AG10803 (cell line): ENCODE measurements at regions not wholly inside any gene's neighbourhood (a gene's known extent, or its start where the extent isn't known, plus 50 kb on each side); places are given as distances from the start of the nearest gene placed in this dataset.

Experiments
- DNase-seq: peaks from one replicate; pipeline ENCODE4 v3.0.0; 2010; ENCODE audit warnings: low read depth
- H3K4me3 ChIP-seq: 2 replicates; pipeline ENCODE4 v1.5.1; 2011; ENCODE audit warnings: mild to moderate bottlenecking, low read length, control low read depth
- TF ChIP-seq, protein P1 (sequence below): conservative IDR thresholded peaks from 2 replicates; pipeline ENCODE4 v1.5.1; 2011; ENCODE audit warnings: mild to moderate bottlenecking, low read length, control low read depth, inconsistent platforms

DNA sequence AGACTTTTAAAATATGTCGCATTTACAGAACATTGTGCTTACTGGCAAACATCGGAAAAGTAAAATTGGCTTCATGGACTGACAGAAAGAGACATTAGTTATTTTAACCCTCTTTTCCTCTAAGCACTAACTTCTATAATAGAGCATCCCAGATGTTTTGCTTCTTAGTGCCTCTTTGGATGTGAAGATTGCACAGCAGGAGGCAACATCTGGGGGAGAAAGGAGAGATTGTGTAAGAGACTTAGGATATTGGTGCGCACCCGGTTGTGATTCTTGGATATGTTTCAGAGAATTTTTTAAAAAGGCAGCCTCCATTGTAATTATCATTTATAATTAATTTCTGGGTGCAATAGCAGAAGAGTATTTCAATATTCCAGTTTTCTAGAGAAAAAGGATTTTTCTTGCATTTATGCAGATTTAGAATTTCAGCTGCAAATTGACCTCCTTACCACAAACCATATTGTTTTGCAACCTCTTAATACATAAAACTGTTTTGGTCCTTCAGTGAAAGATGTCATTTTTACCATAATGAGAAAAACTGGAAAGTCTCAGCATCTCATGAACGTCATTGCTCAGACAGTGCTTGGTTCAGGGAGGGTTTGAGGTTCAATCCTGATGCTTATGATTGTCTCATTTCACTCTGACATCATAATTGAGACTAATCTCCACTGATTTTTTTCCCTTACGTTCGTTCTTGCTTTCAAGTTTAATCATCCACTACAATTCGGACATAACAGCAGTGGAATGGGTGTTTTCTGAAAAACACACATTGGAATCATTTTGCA is 404.3 kb downstream of the ZNF521 start:
- DNase-seq = peak; percentile 43
- no peak overlapping the region for H3K4me3 ChIP-seq
- TF ChIP-seq, protein P1, sequence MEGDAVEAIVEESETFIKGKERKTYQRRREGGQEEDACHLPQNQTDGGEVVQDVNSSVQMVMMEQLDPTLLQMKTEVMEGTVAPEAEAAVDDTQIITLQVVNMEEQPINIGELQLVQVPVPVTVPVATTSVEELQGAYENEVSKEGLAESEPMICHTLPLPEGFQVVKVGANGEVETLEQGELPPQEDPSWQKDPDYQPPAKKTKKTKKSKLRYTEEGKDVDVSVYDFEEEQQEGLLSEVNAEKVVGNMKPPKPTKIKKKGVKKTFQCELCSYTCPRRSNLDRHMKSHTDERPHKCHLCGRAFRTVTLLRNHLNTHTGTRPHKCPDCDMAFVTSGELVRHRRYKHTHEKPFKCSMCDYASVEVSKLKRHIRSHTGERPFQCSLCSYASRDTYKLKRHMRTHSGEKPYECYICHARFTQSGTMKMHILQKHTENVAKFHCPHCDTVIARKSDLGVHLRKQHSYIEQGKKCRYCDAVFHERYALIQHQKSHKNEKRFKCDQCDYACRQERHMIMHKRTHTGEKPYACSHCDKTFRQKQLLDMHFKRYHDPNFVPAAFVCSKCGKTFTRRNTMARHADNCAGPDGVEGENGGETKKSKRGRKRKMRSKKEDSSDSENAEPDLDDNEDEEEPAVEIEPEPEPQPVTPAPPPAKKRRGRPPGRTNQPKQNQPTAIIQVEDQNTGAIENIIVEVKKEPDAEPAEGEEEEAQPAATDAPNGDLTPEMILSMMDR = no peak

DNA sequence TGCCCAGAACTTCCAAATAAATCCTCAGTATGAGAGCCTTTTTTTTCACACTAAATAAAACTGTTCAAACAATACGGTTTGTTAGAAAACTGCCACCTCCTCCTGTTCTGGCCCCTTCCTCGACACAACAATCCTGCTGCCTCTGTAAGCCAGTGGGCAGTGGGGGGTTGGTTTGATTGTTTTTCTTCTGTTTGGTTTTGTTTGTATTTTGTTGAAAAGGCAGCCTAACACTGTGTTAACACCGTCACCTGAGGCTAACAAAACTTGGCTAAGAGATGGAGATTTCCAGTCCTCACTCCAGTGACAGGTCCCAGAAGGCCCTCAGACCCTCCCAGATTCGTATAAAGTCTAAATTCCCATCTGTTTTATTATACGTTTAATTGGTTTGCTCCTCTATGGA is 402.1 kb downstream of the ZNF521 start:
- TF ChIP-seq, protein P1 = no peak
- DNase-seq = no peak
- no peak overlapping the region for H3K4me3 ChIP-seq

DNA sequence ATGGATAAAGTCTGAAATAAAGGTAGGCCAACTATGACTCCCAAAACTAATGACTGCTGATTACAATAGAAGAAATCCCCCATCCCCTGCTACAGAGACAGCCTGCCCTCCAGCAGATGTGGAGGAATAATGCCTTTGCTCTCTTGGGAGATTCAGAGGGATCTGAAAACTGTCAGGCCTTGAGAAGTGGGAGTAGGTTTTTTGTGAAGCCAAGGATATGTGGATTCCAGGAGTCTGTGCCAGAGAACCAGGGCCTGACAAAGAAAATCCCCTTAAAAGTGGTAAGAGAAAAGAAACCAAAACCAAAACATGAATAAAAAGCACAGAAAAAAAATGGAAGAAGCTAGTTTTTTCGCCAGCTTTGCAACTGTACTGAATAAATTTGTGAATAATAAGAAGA is 397.6 kb downstream of the ZNF521 start:
- TF ChIP-seq, protein P1 = no peak
- no peak for DNase-seq
- H3K4me3 ChIP-seq = no peak overlapping the region

DNA sequence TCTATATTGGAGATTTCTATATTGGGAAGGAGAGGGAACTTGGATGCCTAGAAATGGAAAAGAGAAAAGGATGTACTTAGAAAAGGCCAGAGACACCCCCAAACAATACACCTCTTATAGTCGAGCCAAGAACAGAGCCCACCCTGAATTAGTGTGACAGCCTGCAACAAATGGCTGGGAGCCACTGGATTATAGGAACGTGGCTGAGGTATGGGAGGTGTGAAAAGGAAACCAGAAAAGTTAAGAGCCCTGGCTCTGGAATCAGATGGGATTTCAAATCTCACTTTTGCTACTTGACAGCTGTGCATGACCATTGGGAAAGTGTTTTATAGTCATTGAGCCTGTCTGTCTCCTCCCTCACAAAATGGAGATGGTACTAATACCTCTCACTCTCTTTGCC is 394.0 kb downstream of the ZNF521 start:
- DNase-seq = no peak
- no peak overlapping the region for H3K4me3 ChIP-seq
- TF ChIP-seq, protein P1 = no peak

DNA sequence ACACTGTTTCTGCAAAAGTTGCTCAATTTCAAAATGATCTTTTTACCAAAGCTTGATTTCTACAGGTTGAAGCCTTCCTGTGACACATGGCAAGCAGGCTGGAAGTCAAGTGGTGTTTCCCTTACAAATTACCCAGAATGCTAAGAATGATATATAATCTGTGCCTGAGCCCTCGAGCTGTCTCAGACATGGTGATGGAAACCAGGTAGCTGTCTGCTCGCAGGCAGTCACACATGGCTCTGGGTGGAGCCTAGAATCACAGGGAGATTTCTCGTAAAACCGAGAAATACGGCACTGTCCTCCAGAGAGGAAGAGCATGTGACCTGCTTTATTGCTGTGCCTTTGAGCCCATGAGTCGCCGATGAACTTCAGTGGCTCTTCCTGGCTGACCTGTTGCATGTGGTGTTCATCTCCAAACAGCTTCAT is 392.9 kb downstream of the ZNF521 start:
- DNase-seq = no peak
- no peak overlapping the region for H3K4me3 ChIP-seq
- TF ChIP-seq, protein P1 = no peak

DNA sequence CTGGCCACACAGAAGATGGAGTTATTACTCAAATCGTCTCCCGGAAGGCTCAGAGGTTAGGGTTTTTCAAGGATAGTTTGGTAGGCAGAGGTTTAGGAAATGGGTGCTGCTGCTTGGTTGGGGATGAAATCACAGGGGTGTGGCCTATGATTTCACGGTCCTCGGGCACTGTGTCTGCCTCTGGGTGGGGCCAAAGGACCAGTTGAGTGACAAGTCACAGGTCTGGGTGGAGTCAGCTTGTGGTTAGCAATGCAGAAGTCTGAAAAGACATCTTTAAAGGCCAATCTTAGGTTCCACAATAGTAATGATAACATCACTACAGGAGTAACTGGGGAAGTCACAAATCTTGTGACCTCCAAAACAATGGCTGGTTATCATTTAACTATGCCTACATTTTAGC is 387.8 kb downstream of the ZNF521 start:
- no peak overlapping the region for H3K4me3 ChIP-seq
- TF ChIP-seq, protein P1 = no peak
- no peak for DNase-seq

DNA sequence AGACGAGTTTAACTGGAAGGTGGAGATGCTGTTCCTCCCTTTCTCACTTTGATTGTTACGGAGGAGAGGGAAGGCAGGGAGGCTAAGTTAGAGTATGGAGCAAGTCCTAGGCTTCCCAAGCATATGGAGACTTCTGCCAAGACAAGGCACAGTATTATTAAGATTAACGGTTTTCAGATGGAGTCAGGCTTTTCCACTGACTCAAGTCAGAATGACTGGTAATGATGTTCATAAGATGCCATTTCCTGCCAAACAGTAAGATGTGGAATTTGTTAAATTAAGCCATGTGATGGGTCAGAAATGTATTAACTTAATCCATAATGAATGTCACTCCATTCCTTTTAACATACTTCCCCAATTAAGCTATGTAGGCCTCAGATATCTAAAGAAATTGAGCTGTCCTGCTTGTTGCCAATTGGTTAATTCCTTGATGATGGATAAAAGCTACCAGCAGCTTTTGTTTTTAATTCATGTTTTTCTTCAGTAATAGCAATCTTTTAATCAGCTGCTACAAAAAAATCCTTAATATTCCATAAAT is 383.7 kb downstream of the ZNF521 start:
- H3K4me3 ChIP-seq = no peak overlapping the region
- DNase-seq = peak; percentile 94
- TF ChIP-seq, protein P1 = no peak
